HG02623 (cell line): ENCODE measurements at regions not wholly inside any gene's neighbourhood (a gene's known extent, or its start where the extent isn't known, plus 50 kb on each side); places are given as distances from the start of the nearest gene placed in this dataset.

Experiments
- ATAC-seq: cut with Tn5 transposase; IDR thresholded peaks from one replicate; pipeline ENCODE4 v1.9.1; 2021; ENCODE audit warnings: moderate library complexity; ENCODE audit not compliant: unreplicated experiment

DNA sequence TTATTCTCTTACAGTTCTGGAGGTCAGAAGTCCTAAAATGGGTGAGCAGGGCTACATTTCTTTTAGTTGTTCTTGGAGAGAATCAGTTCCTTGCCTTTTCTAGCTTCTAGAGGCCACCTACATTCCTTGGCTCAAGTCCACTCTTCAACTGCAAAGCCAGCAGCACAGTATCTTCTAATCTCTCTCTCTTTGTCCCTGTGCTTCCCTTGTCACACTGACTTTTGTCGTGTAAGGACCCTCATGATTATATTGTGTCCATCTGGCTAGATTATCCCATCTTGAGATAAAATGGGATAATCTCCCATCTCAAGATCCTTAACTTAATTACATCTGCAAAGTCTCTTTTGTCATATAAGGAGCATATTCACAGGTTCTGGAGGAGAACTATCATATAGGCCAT lies 359.0 kb downstream of the ADRA2A start:
- no peak for ATAC-seq

DNA sequence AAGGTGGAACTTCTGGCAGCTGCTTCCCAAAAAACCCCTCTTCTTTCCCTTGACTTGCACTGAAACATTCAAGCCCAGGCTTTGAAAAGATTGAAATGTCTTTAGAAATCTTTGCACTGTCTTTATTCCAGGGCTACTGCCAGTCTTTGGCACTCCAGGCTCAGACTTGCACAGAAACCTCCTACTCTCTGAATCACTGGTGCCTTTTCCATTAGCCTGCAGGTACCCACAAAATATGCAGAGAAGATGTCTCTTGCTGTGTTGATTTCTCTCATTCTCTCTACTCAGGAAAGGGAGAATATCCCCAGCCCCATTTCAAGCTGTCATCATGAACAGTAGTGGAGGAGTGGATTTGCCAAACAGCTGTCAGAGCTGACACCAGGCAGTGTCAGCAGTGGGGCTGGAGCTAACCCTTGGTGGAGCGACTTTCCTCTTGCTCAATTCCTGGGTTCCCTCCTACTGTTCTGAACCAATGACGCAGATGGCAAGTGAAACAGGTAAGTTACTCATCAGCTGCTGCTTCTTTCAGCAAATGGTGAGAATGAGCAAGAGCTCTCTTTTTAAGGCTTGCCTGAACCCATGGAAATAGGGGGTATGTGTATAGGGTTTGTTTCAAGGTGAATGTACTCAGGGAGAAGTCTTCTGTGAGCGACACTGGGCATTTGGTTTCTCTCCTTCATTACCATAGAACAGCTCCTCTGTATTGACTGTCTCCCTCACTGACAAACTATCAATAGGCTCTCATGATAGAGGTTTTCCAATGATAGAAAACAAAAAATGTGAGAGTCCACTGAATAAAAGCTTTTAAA lies 362.4 kb downstream of the ADRA2A start:
- no peak for ATAC-seq

DNA sequence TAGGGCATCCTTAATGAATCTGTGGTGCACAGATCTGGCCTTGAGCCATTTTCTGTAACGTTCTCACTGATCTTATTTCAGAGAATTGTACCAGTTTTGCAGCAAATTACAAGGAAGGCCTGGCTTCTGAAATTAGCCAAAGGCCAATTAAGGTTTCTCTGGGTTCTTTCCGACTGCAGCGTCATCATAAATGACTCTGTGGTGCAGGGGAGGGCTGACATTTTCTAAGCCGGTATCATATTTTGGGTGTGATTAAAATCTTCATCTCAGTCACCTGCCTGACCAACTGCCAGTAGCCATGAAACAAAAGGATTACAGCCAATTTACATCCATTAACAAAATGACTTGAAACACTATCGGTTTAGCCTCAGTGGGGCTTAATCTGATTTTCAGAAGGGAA lies 363.7 kb downstream of the ADRA2A start:
- no peak for ATAC-seq

DNA sequence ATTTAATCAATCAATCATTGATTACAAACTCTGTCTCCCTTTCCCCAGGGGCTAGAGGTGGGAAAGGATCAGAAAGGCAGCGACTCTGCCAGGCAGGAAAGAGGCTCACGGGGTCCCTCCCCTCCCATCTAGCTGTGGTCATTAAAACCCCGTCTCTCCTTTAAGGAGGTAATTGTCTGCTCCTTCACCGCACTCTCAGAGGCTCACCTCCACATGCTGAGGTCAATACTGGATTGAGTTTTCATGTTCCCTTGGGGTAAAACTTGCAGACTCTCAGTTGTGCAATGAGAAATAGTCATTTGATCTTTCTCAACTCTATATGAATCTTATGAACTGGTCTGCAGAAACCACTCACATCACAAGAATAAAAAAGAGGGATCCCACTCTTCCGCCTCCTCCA lies 368.8 kb downstream of the ADRA2A start:
- ATAC-seq = no peak

DNA sequence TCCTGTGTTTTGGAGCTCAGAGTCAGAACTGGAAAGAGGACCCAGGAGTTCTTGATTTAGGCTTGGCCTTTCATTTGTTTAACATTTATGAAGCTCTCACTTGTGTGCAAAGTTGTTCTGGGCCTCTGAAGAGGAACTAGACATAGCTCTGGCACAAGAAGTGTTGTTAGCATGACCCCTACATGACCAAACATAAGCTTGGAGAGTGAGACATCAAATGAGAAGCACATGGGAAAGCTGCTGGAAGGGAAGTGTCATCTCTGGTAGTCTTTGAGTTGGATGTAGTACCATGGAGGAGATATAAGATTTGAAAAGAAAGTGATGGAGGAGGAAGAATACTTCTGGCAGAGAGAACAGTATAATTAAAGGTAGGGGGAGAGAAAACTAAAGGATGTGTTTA lies 370.1 kb downstream of the ADRA2A start:
- ATAC-seq = no peak

DNA sequence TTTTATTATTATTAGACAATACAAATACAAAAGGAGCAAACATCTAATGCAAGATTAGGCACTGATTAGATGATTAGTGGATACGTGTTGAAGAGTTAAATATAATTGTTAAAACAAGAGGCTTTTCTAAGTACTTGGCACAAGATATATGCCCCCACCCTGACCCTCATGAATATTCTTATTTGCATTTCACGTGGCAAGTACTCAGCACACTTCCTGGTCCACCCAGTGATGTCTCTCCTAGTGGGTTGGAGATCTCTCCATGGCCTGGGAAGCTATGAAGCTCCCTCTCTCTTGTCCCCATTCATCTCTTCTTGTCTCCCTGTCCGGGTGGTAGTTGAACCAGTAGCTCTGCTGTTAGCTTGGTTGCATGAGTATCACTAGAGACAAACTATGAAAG lies 375.3 kb downstream of the ADRA2A start:
- no peak for ATAC-seq

DNA sequence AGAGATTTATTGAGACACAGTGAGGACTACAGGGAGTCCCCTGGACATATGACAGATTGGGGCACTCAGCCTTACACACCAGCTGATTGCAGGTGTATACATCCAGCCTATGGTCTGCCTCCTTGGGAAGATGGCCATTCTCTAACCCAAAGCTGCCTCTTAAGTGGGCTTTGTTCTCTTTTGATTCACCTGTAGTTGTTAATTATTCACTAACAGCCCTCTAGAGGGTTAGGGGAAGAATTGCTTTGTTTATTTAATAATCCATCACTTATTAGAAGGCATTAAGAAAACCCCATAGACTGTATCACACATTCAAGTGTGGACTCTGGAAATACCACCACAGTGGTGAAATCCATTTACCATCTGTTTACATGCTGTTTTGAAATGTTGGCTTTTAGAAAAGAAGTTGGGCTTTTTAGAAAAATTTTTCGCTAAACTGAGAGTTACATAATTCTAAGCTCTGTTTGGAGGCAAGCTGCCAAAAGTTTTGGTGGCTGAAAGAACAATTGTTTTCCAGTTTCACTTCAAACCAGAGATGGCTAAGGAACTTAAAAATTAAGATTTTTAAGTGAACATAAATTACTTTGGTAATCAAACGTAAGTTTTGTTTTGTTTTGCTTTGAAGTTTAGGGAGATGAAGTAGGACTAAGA lies 379.1 kb downstream of the ADRA2A start:
- ATAC-seq = no peak

DNA sequence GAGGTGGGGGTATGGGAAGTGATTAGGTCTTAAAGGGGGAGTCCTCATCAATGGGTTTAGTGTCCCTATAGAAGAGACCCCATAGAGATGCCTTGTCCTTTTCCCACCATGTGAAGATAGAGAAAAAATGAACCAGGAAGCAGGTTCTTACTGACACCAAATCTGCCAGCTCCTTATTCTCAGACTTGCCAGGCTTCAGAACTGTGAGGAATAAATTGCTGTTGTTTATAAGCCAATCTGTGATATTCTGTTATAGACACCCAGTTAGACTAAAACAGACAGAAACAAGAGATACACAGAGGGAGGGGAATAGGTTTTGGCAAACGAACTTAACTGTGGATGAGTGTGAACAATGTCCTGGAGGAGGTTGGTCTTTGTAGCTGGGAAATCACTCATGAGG lies 381.4 kb downstream of the ADRA2A start:
- no peak for ATAC-seq

DNA sequence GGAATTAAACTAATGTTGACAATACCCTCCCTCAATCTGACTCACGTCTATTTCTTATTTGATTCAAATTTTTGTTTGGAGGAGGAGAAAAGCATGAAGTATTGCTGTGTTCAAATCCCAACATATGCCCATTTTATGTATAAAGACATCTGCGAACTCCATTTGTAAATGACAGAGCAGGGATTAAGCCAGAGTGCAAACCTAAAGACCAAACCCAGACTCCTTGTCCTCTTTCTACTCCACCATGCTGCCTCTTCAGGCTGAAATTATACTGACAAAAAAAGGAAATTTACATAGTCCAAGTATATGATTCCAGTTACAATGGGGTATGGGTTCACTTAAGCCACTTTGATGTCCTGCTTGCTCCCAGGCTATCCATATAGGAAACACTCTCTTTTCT lies 383.1 kb downstream of the ADRA2A start:
- ATAC-seq = no peak

DNA sequence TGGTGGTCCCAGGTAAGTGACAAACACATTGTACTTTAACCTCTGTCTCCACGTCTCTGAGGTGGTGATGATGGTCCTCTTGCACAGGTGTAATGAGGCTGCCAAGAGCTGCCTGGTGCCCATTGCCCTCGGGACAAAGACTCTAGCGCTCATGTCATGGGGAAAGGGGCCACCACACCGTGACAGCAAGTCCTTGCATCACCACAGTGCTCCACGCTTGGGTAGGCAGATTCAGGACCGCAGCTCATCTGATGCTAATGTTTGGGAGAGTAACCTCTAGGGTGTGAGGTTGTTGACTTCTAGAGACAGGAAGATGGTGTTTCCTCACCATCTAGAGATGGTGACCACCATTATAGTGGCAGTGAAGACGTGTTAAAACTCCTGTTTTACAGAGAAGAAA lies 395.6 kb downstream of the ADRA2A start:
- ATAC-seq = no peak

DNA sequence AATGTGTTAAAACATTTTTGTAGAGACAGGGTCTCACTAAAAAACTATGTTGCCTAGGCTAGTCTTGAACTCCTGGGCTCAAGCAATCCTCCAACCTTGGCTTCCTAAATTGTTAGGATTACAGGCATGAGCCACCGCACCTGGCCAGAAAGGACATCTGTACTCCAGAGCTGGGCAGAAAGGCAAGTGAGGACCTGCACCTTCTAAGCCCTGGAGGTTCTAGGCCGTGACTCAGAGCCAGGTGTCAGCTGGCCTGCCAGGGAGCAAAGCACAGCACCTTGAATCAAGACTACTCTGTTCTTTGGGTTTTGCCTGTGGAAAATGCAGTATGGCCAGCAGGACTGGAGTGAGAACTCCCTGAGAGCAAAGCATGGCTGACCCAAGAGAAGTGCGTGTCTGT lies 396.5 kb downstream of the ADRA2A start:
- ATAC-seq = no peak

DNA sequence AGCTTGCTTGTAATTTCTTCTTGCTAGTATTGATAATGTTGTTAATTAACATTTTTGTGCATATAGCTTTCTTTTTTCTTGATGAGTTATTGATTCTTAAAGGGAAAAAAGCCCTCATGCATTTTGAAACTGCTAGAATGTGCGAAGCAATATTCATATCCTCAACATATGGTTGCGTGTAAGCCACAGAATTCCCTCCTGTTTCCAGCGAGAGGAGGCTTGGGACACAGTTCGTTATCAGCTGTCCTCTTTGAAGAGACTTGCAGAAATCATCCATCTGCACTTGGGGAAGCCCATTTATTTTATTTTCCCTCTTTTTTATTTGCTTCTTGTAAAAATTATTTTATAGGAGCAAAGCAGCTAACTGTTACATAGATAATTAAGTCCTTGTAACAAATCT lies 398.0 kb downstream of the ADRA2A start:
- no peak for ATAC-seq

DNA sequence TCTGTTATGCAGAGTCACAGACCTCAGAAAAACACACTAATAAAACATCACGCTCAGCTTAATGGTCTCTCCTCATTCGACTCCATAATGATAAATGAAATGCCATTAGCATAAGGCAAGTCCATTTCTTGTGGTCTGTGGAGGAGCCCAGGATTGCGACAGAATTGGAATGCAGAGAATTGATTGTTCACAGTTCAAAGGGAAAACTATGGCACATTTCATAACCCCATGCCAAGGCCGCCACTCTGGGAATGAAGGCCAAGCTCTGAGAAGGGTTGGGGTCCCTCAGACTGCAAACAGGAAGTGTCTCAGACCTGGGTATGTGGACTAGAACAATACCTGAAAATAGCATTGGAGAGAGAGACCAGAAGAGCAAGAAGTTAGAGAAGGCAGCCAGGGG lies 398.9 kb downstream of the ADRA2A start:
- ATAC-seq = no peak

DNA sequence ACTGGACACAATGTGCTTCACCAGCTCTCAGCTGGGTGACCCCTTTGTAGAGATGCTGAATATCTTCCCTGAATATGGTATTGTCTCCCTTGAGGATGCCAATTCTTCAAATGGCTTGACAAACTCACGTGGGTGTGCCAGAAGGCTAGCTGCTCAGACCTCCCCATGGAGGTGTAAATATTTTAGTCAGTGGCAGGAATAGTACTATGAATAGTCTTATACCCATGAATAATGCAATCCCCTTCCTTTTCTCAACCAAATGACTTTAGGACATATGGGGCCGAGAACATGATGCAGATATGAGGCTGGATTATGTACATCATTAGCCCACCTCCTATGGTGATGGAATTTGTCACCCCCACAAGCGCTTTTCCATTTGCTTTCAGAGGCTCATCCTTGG lies 401.8 kb downstream of the ADRA2A start:
- no peak for ATAC-seq

DNA sequence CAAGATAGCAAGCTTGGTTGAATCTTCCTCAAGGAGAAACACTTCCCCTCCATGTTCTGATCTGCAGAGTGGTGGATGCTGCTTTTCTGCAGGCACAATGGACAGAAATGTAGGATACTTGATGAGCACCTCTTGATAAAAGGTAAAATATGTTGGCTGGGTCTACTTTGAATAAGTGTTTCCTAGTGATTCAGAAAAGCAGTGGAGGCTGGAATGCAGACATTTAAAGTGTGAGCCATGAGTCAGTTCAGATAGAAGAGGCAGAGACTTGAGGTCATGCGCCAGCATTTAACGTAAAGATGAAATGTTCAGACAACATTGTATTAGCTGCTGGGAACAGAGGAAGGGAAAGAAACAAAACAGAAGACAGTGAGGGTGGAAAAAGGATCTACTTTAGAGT lies 403.1 kb downstream of the ADRA2A start:
- no peak for ATAC-seq

DNA sequence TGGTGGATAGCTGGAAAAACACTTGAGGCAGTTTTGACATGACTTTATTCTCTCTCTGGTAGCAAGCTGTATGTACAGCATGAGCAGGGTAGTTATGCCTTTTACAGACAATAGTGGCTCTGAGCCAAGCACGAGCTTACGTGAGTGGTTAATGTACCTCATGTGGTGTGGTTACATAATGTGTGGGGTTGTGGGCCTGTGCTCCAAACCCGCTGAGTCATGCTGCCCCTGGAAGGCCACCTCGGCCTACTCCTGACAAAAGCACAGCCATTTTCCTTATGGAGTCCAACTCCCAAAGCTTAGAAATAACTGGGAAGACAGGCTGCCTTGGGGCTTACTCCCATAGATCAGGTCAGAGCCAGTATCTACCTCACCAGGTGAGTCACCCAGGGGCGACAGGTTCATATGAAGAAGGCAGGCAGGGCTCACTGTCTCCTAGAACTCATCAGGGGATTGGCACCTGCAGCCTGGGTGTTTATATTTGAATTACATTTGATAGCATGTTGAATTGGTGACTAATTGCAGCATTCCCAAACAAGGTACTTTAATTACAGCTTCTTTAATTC lies 404.5 kb downstream of the ADRA2A start:
- ATAC-seq = no peak

DNA sequence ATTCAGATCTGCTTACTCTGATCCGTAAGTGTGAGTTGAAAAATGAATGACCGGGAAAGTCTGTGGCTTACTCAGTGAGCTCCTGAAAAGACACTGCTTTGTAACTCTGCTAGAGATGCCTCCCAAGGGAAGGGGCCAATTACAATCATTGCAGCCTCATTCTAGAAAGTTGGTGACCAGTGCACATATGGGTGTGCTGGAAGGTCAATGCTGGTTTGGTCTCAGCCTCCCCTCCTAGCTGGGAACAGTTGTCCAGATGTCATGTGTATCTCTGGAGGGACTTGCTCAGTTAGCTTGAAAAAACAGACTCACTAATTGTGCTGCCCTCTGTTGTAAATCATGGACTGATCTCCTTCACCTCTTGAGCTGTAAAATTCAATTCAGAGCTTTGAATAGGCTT lies 405.0 kb downstream of the ADRA2A start:
- ATAC-seq = no peak

DNA sequence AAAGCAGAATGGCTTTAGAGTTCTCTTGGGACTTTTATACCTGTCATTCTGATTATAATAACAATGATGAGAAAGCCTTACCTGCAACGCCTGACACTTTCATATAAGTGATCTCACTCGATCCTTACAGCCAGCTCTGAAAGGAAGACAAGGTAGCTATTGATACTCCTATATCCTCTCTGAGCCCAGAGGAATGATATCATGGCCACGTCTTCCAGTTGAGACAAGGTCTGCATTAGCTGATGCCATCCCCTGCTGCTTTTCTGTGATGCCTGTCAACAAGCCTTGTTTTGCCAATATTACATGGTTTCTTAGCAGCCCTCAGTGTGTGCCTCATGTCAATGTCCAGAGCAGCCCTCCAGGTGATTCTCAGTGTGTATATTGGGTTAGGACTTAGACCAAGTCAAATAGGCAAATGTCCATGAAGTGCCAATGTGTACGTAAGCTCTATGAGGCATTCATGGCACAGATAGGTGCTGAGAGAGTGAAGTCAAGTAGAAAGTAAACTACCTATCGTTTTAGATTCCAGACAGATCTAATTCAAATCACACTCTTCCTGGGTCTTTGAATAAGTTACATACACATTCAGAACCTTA lies 405.9 kb downstream of the ADRA2A start:
- ATAC-seq = no peak

DNA sequence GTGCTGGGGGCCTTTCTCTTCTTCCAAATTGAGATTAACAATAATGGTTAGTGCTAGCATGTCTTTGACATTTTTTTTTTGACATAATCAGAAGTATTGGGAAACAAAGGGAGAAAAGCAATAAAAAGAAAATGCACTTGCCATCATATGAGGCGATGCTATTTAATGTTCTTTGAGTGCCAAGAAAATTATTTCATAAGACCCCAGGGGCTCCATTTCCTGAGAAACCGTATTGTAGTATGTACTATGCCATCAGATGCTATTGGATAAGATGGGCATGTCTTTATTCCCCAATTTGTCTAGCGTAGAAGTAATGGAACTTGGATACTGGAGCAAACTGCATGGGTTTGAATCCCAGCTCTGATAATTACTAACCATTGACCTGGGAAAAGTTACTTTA lies 408.9 kb downstream of the ADRA2A start:
- no peak for ATAC-seq

DNA sequence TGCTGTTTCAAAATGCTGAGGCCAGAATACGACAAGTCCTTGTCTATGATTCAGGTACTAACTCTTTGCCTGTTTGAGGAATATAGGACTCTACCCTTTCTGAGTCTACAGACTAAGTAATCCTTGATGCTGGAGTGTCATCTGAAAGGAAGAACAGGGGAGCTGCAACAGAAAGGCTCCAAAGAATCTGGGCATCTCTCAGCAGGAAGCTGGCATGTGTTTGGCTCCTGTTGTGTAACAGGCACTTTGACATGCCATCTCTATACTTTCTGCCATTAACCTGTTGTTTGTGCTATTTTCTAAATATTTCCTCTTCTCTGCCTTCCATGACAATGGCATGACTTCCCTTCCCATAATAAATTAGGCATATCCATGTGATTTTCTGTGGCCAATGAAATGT lies 409.5 kb downstream of the ADRA2A start:
- ATAC-seq = no peak

DNA sequence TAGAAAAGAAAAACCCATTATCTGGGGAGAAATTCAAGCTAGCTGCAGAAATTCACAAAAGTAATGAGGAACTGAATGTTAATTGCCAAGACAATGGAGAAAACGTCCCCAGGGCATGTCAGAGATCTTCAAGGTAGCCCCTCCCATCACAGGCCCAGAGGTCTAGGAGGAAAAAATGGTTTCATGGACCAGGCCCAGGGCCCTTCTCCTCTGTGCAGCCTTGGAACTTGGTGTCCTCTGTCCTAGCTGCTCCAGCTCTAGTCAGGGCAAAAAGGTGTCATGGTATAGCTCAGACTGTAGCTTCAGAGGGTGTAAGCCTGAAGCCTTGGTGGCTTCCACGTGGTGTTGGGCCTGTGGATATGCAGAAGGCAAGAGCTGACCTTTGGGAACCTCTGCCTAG lies 411.8 kb downstream of the ADRA2A start:
- no peak for ATAC-seq

DNA sequence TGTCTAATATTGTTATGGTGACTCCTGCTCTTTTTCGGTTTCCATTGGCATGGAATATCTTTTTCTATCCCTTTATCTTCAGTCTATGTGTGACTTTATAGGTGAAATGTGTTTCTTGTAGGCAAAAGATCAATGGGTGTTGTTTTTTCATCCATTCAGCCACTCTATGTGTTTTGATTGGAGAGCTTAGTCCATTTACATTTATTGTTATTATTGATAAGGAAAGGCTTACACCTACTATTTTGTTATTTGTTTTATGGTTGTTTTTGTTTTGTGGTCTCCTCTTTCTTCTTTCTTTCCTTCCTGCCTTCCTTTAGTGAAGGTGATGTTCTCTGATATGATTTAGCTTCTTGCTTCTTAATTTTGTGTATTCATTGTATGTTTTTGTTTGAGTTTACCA lies 414.3 kb downstream of the ADRA2A start:
- no peak for ATAC-seq
